Stimulated activated CD8-positive, alpha-beta memory T cell treated with anti-CD3 and anti-CD28 coated beads, Interleukin-15, amount 100 ng/mL, for 4 hours (primary cell): ENCODE measurements at regions not wholly inside any gene's neighbourhood (a gene's known extent, or its start where the extent isn't known, plus 50 kb on each side); places are given as distances from the start of the nearest gene placed in this dataset.

Experiments used
- DNase-seq, 2 donors: peaks; one replicate each; pipeline ENCODE4 v3.0.0-alpha.2; 2020; ENCODE audit warnings: low read depth in 2 of 2

- no peak for DNase-seq
Observed at GRCh38 chr11:116478205-116478604, 294.6 kb downstream of the BUD13 start.

DNA sequence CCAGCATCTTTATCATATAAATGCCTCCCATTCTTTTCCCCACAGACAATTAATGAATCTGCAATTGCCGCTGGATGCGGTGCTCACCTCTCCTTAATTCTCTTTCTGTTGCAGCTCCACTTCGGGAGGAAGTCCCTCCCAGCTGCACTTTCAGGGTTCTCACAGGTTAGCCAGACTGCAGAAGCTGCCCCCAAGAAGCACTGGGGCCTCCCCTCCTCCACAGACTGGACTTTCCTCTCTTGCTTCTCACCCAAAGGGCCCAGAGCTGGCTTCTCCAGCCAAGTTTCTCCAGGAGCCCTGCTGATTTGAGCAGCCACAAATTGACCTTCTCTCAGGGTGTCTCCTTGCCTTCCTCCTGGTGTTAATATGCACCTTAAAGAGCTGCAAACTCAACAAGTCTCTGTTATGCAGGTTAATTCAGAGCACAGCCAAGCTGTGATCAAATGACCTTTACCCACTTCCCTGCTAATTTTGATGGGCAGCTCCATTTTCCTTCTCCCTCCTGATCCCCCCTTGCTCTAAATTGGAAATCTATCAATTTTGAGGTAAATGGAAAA lies 298.9 kb downstream of the BUD13 start:
- no peak for DNase-seq

DNA sequence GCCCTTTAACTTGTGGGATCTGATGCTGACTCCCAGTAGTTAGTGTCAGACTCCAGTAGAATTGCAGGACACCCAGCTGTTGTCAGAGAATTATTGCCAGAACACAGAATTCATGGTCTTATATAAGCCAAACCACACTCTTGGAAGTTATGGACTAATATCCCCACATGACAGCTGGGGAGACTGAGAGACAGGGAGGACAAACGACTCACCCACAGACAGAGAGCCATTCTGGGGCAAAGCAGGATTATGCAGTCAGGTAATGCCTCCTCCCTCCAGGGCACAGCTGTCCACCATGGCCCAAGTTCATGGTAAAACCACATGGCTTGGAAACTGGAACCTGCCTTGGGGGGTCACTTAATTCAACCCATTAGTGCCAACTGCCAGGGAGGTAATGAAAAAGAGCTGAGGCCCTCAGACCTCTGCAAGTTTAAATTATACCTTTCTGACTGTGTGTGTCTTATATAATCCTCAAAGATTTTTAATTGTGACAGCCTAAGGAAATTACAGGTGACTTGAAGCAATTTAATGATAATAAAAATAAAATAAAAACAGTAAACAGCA lies 299.5 kb downstream of the BUD13 start:
- DNase-seq = no peak

DNA sequence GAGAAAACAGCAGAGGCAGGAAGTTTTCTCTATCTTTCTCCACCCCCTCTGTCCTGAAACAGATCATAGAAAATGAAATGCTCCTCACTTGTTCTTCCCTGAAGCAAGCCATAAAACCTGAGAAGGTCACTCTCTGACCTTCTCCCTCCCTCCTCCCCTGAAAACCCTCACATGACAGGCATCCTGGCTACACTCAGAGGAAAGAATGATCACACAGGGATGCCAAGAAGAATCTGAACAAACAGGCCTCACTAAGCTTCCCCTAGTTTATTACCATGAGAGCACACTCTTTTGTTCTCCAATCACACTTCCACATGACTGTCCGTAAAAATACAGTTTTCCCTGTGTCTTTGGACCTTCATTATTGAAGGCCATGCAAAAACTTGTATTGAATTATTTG lies 300.1 kb downstream of the BUD13 start:
- no peak for DNase-seq

GRCh38 chr11:116471608-116472256 lies 301.1 kb downstream of the BUD13 start:
- DNase-seq = no peak

DNA sequence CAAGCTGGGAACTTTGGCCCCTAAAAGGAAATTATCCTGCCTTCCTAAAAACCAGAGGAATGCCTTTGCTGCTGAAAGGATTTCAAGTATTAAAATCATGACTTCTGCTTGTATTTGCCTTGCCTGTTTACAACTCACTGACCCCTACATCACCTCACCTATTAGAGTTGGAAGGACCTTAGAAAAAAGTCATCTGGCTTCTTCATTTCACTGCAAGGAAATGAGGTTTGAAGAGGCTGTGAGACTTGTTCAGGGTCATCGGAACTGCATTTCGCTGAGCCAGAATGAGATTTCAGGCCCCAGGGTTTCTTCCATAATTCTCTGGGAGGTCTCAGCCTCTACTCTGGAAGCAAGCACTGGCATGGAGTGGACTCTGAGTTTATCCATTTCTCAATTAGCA lies 304.1 kb downstream of the BUD13 start:
- DNase-seq = no peak

DNA sequence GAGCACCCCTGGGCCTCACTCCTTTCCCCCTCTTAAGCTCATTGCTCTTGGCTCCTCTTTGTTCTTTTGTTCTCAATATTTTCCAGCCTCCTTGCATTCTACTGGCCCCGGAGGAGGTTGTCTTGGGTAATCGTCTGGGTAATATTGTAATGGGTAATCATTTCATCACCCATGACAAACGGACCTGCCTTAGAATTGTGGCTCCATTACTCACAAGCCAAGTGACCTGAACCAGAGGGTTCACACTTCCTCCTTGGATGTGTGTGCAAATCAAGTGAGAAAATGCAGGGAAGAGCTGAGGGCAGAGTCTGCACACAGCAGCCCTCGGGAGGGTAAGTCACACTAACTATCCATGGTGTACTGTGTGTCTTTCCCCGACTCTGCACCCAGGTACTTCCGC lies 305.0 kb downstream of the BUD13 start:
- no peak for DNase-seq

DNA sequence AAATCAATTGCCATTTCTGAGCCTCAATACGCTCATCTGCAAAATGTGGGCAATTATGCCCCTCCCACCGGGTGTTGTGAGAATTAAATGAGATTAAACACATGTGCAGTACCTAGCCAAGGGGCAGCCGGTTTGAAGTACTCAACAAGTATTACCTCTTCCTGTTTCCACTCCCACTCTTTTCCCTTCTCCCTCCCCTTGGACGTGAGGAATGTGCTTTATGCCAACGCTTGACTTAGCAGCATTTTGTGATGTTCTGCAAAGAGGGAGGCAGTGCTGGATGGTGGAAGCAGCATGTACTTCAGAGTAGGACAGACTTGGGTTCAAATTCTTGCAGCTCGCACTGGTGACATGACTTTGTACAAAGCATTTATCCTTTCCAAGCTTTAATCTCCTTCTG lies 306.0 kb downstream of the BUD13 start:
- DNase-seq = no peak

GRCh38 chr11:116466191-116466590 lies 306.6 kb downstream of the BUD13 start:
- DNase-seq = no peak

GRCh38 chr11:116465056-116465455 lies 307.7 kb downstream of the BUD13 start:
- DNase-seq = no peak

GRCh38 chr11:116461789-116462188 lies 311.0 kb downstream of the BUD13 start:
- DNase-seq = no peak

DNA sequence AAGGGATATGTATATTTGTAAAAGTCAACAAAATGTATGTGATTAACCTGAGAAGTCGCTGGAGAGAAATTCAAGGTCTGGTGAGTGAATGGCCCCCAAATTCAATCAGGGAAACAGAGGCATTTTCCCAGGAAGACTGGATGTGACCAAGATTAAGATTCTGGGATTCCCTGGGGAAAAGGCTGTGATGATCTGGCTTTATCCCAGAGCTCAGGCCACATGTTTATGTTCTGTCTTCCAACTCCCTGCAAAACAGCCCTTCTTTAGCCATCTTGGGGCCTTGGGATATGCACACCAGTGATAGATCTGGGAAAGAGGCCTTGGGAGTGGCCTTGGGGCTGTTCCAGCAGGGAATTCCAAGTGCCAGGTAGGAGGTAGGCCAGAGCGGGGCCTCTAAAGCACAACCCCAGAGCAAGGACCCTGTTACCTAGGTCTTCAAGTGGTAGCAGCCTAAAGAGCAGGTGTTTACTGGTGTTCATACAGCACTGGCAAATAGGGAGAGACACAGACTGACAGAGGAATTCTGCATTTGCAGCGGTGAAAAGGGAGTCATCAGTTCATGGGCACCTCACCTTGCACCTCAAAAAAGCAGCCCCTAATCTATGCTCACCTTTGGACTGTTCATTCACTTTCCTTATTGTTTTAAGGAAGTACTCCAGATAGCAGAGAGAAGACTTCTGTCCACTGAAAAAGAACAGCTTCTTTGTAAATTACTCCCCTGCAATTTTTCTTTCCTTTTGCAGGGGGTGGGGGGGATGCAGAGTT lies 312.4 kb downstream of the BUD13 start:
- DNase-seq = no peak

- DNase-seq = no peak
Observed at GRCh38 chr11:116459185-116460045, 313.4 kb downstream of the BUD13 start.

GRCh38 chr11:116458546-116458945 lies 314.2 kb downstream of the BUD13 start:
- no peak for DNase-seq

- DNase-seq = no peak
Observed at GRCh38 chr11:116457336-116458007, 315.3 kb downstream of the BUD13 start.

- no peak for DNase-seq
Observed at GRCh38 chr11:116454951-116455350, 317.8 kb downstream of the BUD13 start.

GRCh38 chr11:116454020-116454645 lies 318.7 kb downstream of the BUD13 start:
- no peak for DNase-seq

DNA sequence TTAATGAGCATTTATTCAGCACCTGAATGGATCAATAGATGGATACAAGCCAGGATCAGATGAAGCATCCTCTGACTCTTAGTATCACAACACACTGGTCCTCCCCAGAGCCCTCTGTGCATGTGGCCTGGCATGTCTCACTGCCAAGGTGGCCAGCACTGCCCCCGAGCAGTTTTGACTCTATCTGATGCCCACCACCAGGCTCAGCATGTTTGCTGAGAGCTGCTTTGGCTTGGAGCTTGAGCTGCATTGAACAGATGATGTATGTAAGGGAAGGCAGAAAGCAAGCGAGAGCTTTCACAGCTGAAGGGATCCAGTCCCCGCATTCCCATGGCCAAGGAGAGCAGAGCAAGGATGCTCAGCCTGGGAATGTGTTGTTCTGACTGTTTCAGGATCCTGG lies 320.3 kb downstream of the BUD13 start:
- no peak for DNase-seq

DNA sequence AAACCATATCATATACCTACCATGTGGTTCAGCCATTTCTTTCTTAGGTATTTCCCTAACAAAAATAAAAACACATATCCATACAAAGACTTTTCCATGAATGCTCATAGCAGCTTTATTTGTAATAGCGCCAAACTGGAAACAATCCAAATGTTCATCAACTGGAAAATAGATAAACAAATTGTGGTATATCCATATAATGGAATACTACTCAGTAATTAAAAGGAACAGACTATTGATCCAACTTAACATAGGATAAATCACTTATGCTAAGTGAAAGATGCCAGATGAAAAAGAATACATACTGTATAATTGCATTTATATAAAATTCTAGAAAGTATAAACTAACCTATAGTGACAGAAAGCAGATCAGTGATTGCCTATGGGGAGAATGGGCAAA lies 323.3 kb downstream of the BUD13 start:
- no peak for DNase-seq

- DNase-seq = no peak
Observed at GRCh38 chr11:116446048-116446941, 326.5 kb downstream of the BUD13 start.
